ENCODE measurements at regions not wholly inside any gene's neighbourhood (a gene's known extent, or its start where the extent isn't known, plus 50 kb on each side); places are given as distances from the start of the nearest gene placed in this dataset.

GRCh38 chr13:105937451-105937850, 598.0 kb downstream of the EFNB2 start:
- no peak for TF ChIP-seq CTCF (IDR thresholded peaks at IDR 0.05)
- TF ChIP-seq POLR2A (IDR thresholded peaks at IDR 0.05) = no peak

Measured in right lobe of liver (tissue), 4 donors.